ENCODE measurements at regions not wholly inside any gene's neighbourhood (a gene's known extent, or its start where the extent isn't known, plus 50 kb on each side); places are given as distances from the start of the nearest gene placed in this dataset.
"Not testable (repeated sequence)": the region's sequence is repeated elsewhere in the genome, so short reads cannot be mapped to it uniquely, and the experiment has no call there.

DNA sequence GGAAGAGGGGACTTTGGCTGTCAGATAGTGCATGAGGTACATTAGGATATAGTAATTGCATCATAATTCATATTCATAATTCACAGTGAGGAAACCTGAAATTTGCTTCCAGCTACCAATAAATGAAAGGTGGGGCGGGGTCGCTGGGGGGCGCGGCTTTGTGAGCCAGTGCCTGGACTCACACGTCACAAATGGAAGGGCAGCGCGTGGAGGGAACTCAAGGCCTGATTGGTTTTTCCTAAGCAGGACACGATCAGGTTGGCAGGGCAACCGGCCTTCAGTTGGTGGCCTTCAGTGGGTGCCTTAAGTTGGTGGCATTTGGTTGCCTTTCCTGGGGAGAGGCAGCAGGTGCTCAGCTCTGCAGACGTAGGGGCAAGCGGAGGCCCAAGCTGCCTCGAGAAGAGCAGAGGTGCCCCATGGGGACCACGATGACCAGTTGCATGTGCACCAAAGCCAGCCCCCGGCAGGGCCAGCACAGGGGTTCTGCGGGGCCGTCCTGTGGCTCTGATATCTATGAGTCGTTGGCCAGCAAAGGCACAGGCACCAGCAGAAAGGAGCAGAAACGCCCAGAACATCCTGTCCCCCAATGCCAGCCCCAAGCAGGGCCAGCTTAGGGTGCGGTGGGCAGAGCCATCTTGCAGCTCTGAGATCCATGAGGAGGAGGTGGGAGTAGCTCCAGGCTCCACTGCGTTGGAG lies 2637.4 kb upstream of the DEFB115 start:
- not testable (repeated sequence) for TF ChIP-seq CTCF (conservative IDR thresholded peaks at IDR 0.05; ENCODE audit: low read length); EZH2phosphoT487 (IDR thresholded peaks at IDR 0.05; ENCODE audit: borderline replicate concordance, low read depth, low read length)

All from OCI-LY7 (cell line).